ENCODE measurements at regions not wholly inside any gene's neighbourhood (a gene's known extent, or its start where the extent isn't known, plus 50 kb on each side); places are given as distances from the start of the nearest gene placed in this dataset.

GRCh38 chr3:116512281-116512680, 67.0 kb upstream of the LSAMP start:
- no peak for TF ChIP-seq SMC3 (IDR thresholded peaks at IDR 0.05; ENCODE audit: low read depth, low read length)
- TF ChIP-seq, protein P1, sequence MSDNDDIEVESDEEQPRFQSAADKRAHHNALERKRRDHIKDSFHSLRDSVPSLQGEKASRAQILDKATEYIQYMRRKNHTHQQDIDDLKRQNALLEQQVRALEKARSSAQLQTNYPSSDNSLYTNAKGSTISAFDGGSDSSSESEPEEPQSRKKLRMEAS (IDR thresholded peaks at IDR 0.05; ENCODE audit: low read depth) = no peak
- TF ChIP-seq MXI1 (IDR thresholded peaks at IDR 0.05; ENCODE audit: low read depth, low read length) = no peak
- no peak for TF ChIP-seq GABPA (IDR thresholded peaks at IDR 0.05; ENCODE audit: low read depth)
- TF ChIP-seq CTCF (IDR thresholded peaks at IDR 0.05) = no peak
- no peak for TF ChIP-seq TEAD4 (IDR thresholded peaks at IDR 0.05; ENCODE audit: borderline replicate concordance, insufficient read depth)
- TF ChIP-seq ELF1 (IDR thresholded peaks at IDR 0.05) = no peak
- TF ChIP-seq POLR2AphosphoS5 (IDR thresholded peaks at IDR 0.05; ENCODE audit: low read depth, low read length) = no peak
- no peak for TF ChIP-seq SIN3A (IDR thresholded peaks at IDR 0.05; ENCODE audit: borderline replicate concordance, low read depth, low read length)

All from SK-N-SH (cell line).